ENCODE measurements at regions not wholly inside any gene's neighbourhood (a gene's known extent, or its start where the extent isn't known, plus 50 kb on each side); places are given as distances from the start of the nearest gene placed in this dataset.

GRCh38 chrX:131649741-131650140 lies 105.9 kb downstream of the OR13H1 start:
- TF ChIP-seq POLR2A (IDR thresholded peaks at IDR 0.05; ENCODE audit: low read depth, low read length) (no peak), MAX (IDR thresholded peaks at IDR 0.05; ENCODE audit: insufficient read depth, insufficient read length) (no peak), POLR2AphosphoS5 (IDR thresholded peaks at IDR 0.05; ENCODE audit: insufficient read depth, low read depth, low read length) (no peak), FOS (IDR thresholded peaks at IDR 0.05; ENCODE audit: borderline replicate concordance, insufficient read depth, low read length) (no peak), MYC (IDR thresholded peaks at IDR 0.05; ENCODE audit: low read depth, low read length) (no peak), JUN (IDR thresholded peaks at IDR 0.05; ENCODE audit: borderline replicate concordance, insufficient read depth, insufficient read length, low read depth) (no peak), EZH2 (IDR thresholded peaks at IDR 0.05; ENCODE audit: borderline replicate concordance, low read depth, low read length, severe bottlenecking) (no peak)
- TF ChIP-seq, protein P1, sequence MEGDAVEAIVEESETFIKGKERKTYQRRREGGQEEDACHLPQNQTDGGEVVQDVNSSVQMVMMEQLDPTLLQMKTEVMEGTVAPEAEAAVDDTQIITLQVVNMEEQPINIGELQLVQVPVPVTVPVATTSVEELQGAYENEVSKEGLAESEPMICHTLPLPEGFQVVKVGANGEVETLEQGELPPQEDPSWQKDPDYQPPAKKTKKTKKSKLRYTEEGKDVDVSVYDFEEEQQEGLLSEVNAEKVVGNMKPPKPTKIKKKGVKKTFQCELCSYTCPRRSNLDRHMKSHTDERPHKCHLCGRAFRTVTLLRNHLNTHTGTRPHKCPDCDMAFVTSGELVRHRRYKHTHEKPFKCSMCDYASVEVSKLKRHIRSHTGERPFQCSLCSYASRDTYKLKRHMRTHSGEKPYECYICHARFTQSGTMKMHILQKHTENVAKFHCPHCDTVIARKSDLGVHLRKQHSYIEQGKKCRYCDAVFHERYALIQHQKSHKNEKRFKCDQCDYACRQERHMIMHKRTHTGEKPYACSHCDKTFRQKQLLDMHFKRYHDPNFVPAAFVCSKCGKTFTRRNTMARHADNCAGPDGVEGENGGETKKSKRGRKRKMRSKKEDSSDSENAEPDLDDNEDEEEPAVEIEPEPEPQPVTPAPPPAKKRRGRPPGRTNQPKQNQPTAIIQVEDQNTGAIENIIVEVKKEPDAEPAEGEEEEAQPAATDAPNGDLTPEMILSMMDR (IDR thresholded peaks at IDR 0.05; ENCODE audit: extremely low read depth in 1 of 2, insufficient read depth in 1 of 2, low read depth in 1 of 2, low read length in 2 of 2): no peak
- FAIRE-seq (no peak), DNase-seq (ENCODE audit: low read depth, low spot score) (no peak)
- BruUV-seq (replicated peaks): no TSS peak
- H3K4me1 ChIP-seq (ENCODE audit: control insufficient read depth, extremely low read depth, insufficient read depth, low read length): no peaks in the 10 kb centered on the region
- no peaks in the 10 kb centered on the region for H3K79me2 ChIP-seq (ENCODE audit: control insufficient read depth, insufficient read depth, low read length)
- no peaks in the 10 kb centered on the region for H4K20me1 ChIP-seq (replicated peaks; ENCODE audit: control insufficient read depth, extremely low read depth, insufficient read depth, low read length)
- no peak overlapping the region for H3K27ac ChIP-seq (ENCODE audit: insufficient read depth, low read depth, low read length)
- ChIA-PET POLR2A (no interaction called here), CTCF (no interaction called here)
- H3K9me3 ChIP-seq (replicated peaks; ENCODE audit: control insufficient read depth, insufficient read depth, low read length): no peaks in the 10 kb centered on the region
- no peak overlapping the region for H3K4me3 ChIP-seq (replicated peaks in 1 of 3; ENCODE audit: insufficient read depth in 1 of 3, low read depth in 1 of 3, low read length in 3 of 3)
- no peaks in the 10 kb centered on the region for H3K9me1 ChIP-seq (replicated peaks; ENCODE audit: control insufficient read depth, extremely low read depth, insufficient read depth, low read length)
- intact Hi-C loops (cut with micrococcal nuclease): no loop called here
- no peak overlapping the region for H3K9ac ChIP-seq (replicated peaks; ENCODE audit: extremely low read depth, insufficient read depth, low read length)
- no peaks in the 10 kb centered on the region for H3K27me3 ChIP-seq (ENCODE audit: control insufficient read depth in 2 of 2, insufficient read depth in 2 of 2, low read length in 2 of 2)
- no peaks in the 10 kb centered on the region for H3K36me3 ChIP-seq (ENCODE audit: control insufficient read depth in 2 of 2, extremely low read depth in 1 of 2, insufficient read depth in 2 of 2, low read length in 2 of 2)
- H2AFZ ChIP-seq (ENCODE audit: low read depth, low read length): no peak overlapping the region
- dilution Hi-C loops (cut with MboI; ENCODE audit: extremely low pct_ligation_motif_present, low sequenced_read_pairs): no loop called here
- H3K4me2 ChIP-seq (ENCODE audit: insufficient read depth, low read length): no peak overlapping the region

Data from endothelial cell of umbilical vein (primary cell).